Colonic mucosa (tissue), 4 donors: ENCODE measurements at regions not wholly inside any gene's neighbourhood (a gene's known extent, or its start where the extent isn't known, plus 50 kb on each side); places are given as distances from the start of the nearest gene placed in this dataset.

Experiments
- DNase-seq: peaks from one replicate; pipeline ENCODE4 v3.0.0-alpha.2; 2020
- H3K27ac ChIP-seq: fragments of 200-600 bp; one replicate; pipeline ENCODE4 v1.8.0; 2021
- H3K27me3 ChIP-seq: fragments of 200-600 bp; one replicate; pipeline ENCODE4 v1.8.0; 2021
- H3K36me3 ChIP-seq: fragments of 200-600 bp; one replicate; pipeline ENCODE4 v1.8.0; 2021
- H3K4me1 ChIP-seq: fragments of 200-600 bp; one replicate; pipeline ENCODE4 v1.8.0; 2021; ENCODE audit warnings: mild to moderate bottlenecking
- H3K4me3 ChIP-seq: fragments of 200-600 bp; one replicate; pipeline ENCODE4 v1.8.0; 2021
- H3K9ac ChIP-seq, 2 donors: one replicate each; pipeline ENCODE4 v1.7.0; 2013; ENCODE audit warnings: control low read depth in 2 of 2, low read depth in 2 of 2, low read length in 2 of 2
- H3K9me3 ChIP-seq: fragments of 200-600 bp; one replicate; pipeline ENCODE4 v1.8.0; 2021
- intact Hi-C: fragments of 100-400 bp; cut with DNase I; formaldehyde crosslinking; loops from one replicate; pipeline ENCODE4 v1.14.1; 2022
- TF ChIP-seq, protein P1 (sequence below): fragments of 200-600 bp; IDR thresholded peaks from one replicate; pipeline ENCODE4 v1.8.0; 2022; ENCODE audit warnings: antibody characterized with exemption, mild to moderate bottlenecking
- donor health status: healthy.
- donor health status: DM: no; HTN: no; CAD: no.
- donor health status: DM: no; HTN: no; CAD: no.

DNA sequence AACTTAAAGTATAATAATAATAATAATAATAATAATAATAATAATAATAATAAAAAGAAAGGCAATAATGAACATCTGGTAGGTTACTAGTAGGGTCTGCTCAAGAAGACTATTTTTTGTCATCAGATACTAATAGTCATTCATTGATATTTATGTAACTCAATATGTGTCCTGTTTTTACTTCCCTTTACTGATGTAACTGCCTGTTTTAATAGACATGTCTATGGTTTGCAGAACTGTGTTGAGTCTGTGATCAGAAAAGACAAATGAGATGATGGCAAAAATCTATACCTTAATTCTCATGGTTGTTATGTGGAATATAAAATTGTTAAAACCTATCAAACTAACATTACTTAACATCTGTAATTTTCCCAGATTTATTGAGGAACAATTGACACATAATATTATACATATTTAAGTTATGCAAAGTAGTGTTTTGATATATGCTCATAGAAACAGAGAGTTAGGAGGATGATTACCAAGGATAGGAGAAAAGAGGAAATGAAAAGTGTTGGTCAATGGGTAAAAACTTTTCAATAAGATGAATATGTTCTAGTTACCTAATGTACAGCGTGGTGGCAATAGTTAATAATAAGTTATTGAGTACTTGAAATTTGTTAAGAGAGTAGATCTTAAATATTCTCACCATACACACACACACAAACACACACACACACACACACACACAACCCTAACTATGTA, 699.4 kb downstream of the ZPLD1 start:
- DNase-seq, result no peak
- H3K27me3 ChIP-seq, result no peaks in the 10 kb centered on the region
- intact Hi-C loops, result no loop called here
- H3K9me3 ChIP-seq, result no peaks in the 10 kb centered on the region
- no peak overlapping the region for H3K4me3 ChIP-seq
- H3K9ac ChIP-seq, result no peak overlapping the region
- no peak overlapping the region for H3K27ac ChIP-seq
- no peaks in the 10 kb centered on the region for H3K36me3 ChIP-seq
- TF ChIP-seq, protein P1, sequence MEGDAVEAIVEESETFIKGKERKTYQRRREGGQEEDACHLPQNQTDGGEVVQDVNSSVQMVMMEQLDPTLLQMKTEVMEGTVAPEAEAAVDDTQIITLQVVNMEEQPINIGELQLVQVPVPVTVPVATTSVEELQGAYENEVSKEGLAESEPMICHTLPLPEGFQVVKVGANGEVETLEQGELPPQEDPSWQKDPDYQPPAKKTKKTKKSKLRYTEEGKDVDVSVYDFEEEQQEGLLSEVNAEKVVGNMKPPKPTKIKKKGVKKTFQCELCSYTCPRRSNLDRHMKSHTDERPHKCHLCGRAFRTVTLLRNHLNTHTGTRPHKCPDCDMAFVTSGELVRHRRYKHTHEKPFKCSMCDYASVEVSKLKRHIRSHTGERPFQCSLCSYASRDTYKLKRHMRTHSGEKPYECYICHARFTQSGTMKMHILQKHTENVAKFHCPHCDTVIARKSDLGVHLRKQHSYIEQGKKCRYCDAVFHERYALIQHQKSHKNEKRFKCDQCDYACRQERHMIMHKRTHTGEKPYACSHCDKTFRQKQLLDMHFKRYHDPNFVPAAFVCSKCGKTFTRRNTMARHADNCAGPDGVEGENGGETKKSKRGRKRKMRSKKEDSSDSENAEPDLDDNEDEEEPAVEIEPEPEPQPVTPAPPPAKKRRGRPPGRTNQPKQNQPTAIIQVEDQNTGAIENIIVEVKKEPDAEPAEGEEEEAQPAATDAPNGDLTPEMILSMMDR, result no peak
- H3K4me1 ChIP-seq, result no peaks in the 10 kb centered on the region

GRCh38 chr3:103136621-103137020, 701.8 kb downstream of the ZPLD1 start:
- H3K27ac ChIP-seq, result no peak overlapping the region
- TF ChIP-seq, protein P1, result no peak
- intact Hi-C loops, result no loop called here

DNA sequence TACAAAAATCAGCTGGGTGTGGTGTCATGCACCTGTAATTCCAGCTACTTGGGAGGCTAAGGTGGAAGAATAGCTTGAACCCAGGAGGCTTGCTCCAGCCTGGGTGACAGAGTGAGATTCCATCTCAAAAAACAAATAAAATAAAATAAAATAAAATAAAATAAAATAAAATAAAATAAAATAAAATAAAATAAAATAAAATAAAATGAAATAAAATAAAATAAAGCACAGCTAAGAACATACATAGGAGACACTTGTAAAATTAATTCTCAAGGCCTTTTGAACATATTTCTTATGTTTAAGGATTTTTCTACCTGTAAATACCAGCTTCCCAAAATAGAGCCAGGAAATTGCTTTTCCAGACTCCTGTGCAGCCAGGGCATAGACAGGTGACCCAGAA, 703.0 kb downstream of the ZPLD1 start:
- no peaks in the 10 kb centered on the region for H3K9me3 ChIP-seq
- no peaks in the 10 kb centered on the region for H3K27me3 ChIP-seq
- intact Hi-C loops, result no loop called here
- no peak overlapping the region for H3K9ac ChIP-seq
- DNase-seq, result no peak
- no peaks in the 10 kb centered on the region for H3K4me1 ChIP-seq
- no peak overlapping the region for H3K4me3 ChIP-seq
- TF ChIP-seq, protein P1, result no peak
- no peak overlapping the region for H3K27ac ChIP-seq
- no peaks in the 10 kb centered on the region for H3K36me3 ChIP-seq

More at GRCh38 chr3:103136621-103137020, 701.8 kb downstream of the ZPLD1 start:
- no peak for DNase-seq
- Histone ChIP-seq H3K27me3 (no peaks in the 10 kb centered on the region), H3K4me3 (no peak overlapping the region), H3K4me1 (no peaks in the 10 kb centered on the region), H3K36me3 (no peaks in the 10 kb centered on the region), H3K9ac (no peak overlapping the region), H3K9me3 (no peaks in the 10 kb centered on the region)

GRCh38 chr3:103158183-103158582, 723.4 kb downstream of the ZPLD1 start:
- Histone ChIP-seq H3K36me3 (no peaks in the 10 kb centered on the region), H3K4me3 (no peak overlapping the region), H3K9me3 (no peaks in the 10 kb centered on the region), H3K9ac (no peak overlapping the region), H3K27ac (no peak overlapping the region), H3K4me1 (no peaks in the 10 kb centered on the region), H3K27me3 (no peaks in the 10 kb centered on the region)
- intact Hi-C loops, result no loop called here
- TF ChIP-seq, protein P1, result no peak
- no peak for DNase-seq

- no peak overlapping the region for H3K9ac ChIP-seq
- no peak overlapping the region for H3K27ac ChIP-seq
- H3K27me3 ChIP-seq, result no peaks in the 10 kb centered on the region
- TF ChIP-seq, protein P1, result no peak
- no peaks in the 10 kb centered on the region for H3K4me1 ChIP-seq
- intact Hi-C loops, result no loop called here
- no peak overlapping the region for H3K4me3 ChIP-seq
- DNase-seq, result no peak
- H3K36me3 ChIP-seq, result no peaks in the 10 kb centered on the region
- H3K9me3 ChIP-seq, result no peaks in the 10 kb centered on the region
Measured at GRCh38 chr3:103166890-103167289, 732.1 kb downstream of the ZPLD1 start.
